ENCODE measurements at regions not wholly inside any gene's neighbourhood (a gene's known extent, or its start where the extent isn't known, plus 50 kb on each side); places are given as distances from the start of the nearest gene placed in this dataset.

- ATAC-seq = no peak
- no peak for TF ChIP-seq CTCF (IDR thresholded peaks at IDR 0.05)
- no peak overlapping the region for H3K4me3 ChIP-seq
- H3K9me3 ChIP-seq = no peaks in the 10 kb centered on the region
- no peaks in the 10 kb centered on the region for H3K36me3 ChIP-seq (ENCODE audit: low read depth)
- H3K4me1 ChIP-seq (ENCODE audit: low read depth) = no peaks in the 10 kb centered on the region
- intact Hi-C loops (cut with DNase I, micrococcal nuclease) = no loop called here
- no peak for DNase-seq
Observed at GRCh38 chr13:106042996-106043581, 492.4 kb downstream of the EFNB2 start.

DNA sequence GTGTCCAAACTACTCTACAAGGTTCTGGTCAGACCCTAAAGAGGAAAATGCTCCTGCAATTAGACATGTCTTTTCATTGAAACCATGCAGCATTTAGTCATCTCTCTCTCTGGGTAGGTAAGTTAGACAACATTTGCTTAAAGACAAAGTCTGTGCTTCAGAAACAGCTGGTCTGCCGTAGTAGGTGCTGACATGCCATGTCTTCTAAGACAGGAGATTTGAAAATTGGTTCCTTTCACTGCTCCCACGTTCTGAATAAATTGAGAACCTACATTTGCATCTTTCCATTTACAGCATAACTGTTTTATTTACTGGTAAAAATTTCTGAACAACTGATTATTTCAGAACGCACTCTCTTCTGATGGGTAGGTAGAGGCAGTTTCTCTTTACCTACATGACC is 494.0 kb downstream of the EFNB2 start:
- no peaks in the 10 kb centered on the region for H3K36me3 ChIP-seq (ENCODE audit: low read depth)
- no peak for DNase-seq
- no peak for ATAC-seq
- intact Hi-C loops (cut with DNase I, micrococcal nuclease) = no loop called here
- H3K4me3 ChIP-seq = no peak overlapping the region
- no peaks in the 10 kb centered on the region for H3K4me1 ChIP-seq (ENCODE audit: low read depth)
- TF ChIP-seq CTCF (IDR thresholded peaks at IDR 0.05) = no peak
- H3K9me3 ChIP-seq = no peaks in the 10 kb centered on the region

DNA sequence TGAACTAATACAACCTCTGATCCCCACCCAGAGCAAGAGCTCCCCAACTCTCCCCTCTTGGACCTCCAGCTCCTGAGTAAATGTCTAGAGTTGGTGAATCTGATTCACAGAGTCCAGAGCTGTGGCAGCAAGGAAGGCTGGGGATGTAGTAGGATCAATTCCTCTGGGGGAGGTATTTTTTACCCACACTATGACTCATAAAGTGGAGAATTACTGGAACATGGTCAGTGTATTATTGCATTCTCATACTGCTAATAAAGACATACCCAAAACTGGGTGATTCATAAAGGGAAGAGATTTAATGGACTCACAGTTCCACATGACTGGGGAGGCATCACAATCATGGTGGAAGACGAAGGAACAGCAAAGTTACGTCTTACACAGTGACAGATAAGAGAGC is 496.7 kb downstream of the EFNB2 start:
- intact Hi-C loops (cut with DNase I, micrococcal nuclease) = no loop called here
- DNase-seq = no peak
- no peak overlapping the region for H3K4me3 ChIP-seq
- no peaks in the 10 kb centered on the region for H3K36me3 ChIP-seq (ENCODE audit: low read depth)
- no peaks in the 10 kb centered on the region for H3K4me1 ChIP-seq (ENCODE audit: low read depth)
- no peak for ATAC-seq
- no peaks in the 10 kb centered on the region for H3K9me3 ChIP-seq
- no peak for TF ChIP-seq CTCF (IDR thresholded peaks at IDR 0.05)

GRCh38 chr13:106036870-106037269 is 498.6 kb downstream of the EFNB2 start:
- Histone ChIP-seq H3K4me1 (ENCODE audit: low read depth) (no peaks in the 10 kb centered on the region), H3K9me3 (no peaks in the 10 kb centered on the region), H3K4me3 (no peak overlapping the region), H3K36me3 (ENCODE audit: low read depth) (no peaks in the 10 kb centered on the region)
- ATAC-seq = peak; percentile 49
- no peak for TF ChIP-seq CTCF (IDR thresholded peaks at IDR 0.05)
- DNase-seq = peak in 2 of 3 donors; percentile 25 to 32
- intact Hi-C loops (cut with DNase I, micrococcal nuclease) = no loop called here

- intact Hi-C loops (cut with DNase I, micrococcal nuclease) = no loop called here
- no peaks in the 10 kb centered on the region for H3K4me1 ChIP-seq (ENCODE audit: low read depth)
- no peak for DNase-seq
- no peak for TF ChIP-seq CTCF (IDR thresholded peaks at IDR 0.05)
- H3K9me3 ChIP-seq = no peaks in the 10 kb centered on the region
- ATAC-seq = no peak
- no peaks in the 10 kb centered on the region for H3K36me3 ChIP-seq (ENCODE audit: low read depth)
- no peak overlapping the region for H3K4me3 ChIP-seq
Observed at GRCh38 chr13:106034201-106034600, 501.3 kb downstream of the EFNB2 start.

- Histone ChIP-seq H3K4me3 (no peak overlapping the region), H3K9me3 (no peaks in the 10 kb centered on the region), H3K36me3 (ENCODE audit: low read depth) (no peaks in the 10 kb centered on the region), H3K4me1 (ENCODE audit: low read depth) (no peaks in the 10 kb centered on the region)
- no peak for TF ChIP-seq CTCF (IDR thresholded peaks at IDR 0.05)
- ATAC-seq (no peak), DNase-seq (no peak)
- intact Hi-C loops (cut with DNase I, micrococcal nuclease) = no loop called here
Observed at GRCh38 chr13:106033659-106034058, 501.8 kb downstream of the EFNB2 start.
